ENCODE measurements at regions not wholly inside any gene's neighbourhood (a gene's known extent, or its start where the extent isn't known, plus 50 kb on each side); places are given as distances from the start of the nearest gene placed in this dataset.

GRCh38 chr5:29277642-29278041 lies 1915.8 kb upstream of the CDH6 start:
- Histone ChIP-seq H3K27me3 (no peaks in the 10 kb centered on the region), H3K9me3 (no peaks in the 10 kb centered on the region), H3K4me1 (no peaks in the 10 kb centered on the region), H3K4me3 (no peak overlapping the region), H3K36me3 (no peaks in the 10 kb centered on the region), H3K27ac (no peak overlapping the region)
- intact Hi-C loops (cut with DNase I), result no loop called here
- no peak for TF ChIP-seq POLR2AphosphoS5 (IDR thresholded peaks at IDR 0.05; ENCODE audit: insufficient read depth in 1 of 2, low read depth in 1 of 2)
- TF ChIP-seq CTCF (IDR thresholded peaks at IDR 0.05), result no peak
- TF ChIP-seq POLR2A (IDR thresholded peaks at IDR 0.05), result no peak
- DNase-seq (ENCODE audit: extremely low spot score in 2 of 2), result no peak

GRCh38 chr5:29276371-29276770 lies 1917.1 kb upstream of the CDH6 start:
- no peak for TF ChIP-seq POLR2A (IDR thresholded peaks at IDR 0.05)
- TF ChIP-seq POLR2AphosphoS5 (IDR thresholded peaks at IDR 0.05; ENCODE audit: insufficient read depth in 1 of 2, low read depth in 1 of 2), result no peak
- TF ChIP-seq CTCF (IDR thresholded peaks at IDR 0.05), result no peak
- Histone ChIP-seq H3K4me3 (no peak overlapping the region), H3K4me1 (no peaks in the 10 kb centered on the region), H3K27me3 (no peaks in the 10 kb centered on the region), H3K9me3 (no peaks in the 10 kb centered on the region), H3K36me3 (no peaks in the 10 kb centered on the region), H3K27ac (no peak overlapping the region)
- intact Hi-C loops (cut with DNase I), result no loop called here
- no peak for DNase-seq (ENCODE audit: extremely low spot score in 2 of 2)

- Histone ChIP-seq H3K36me3 (no peaks in the 10 kb centered on the region), H3K4me3 (no peak overlapping the region), H3K4me1 (no peaks in the 10 kb centered on the region), H3K27ac (no peak overlapping the region), H3K27me3 (no peaks in the 10 kb centered on the region), H3K9me3 (no peaks in the 10 kb centered on the region)
- TF ChIP-seq POLR2AphosphoS5 (IDR thresholded peaks at IDR 0.05; ENCODE audit: insufficient read depth in 1 of 2, low read depth in 1 of 2), result no peak
- intact Hi-C loops (cut with DNase I), result no loop called here
- DNase-seq (ENCODE audit: extremely low spot score in 2 of 2), result no peak
Observed at GRCh38 chr5:29263915-29264351, 1929.6 kb upstream of the CDH6 start.

GRCh38 chr5:29262339-29263123 lies 1931.0 kb upstream of the CDH6 start:
- Histone ChIP-seq H3K9me3 (no peaks in the 10 kb centered on the region), H3K4me3 (no peak overlapping the region), H3K27me3 (no peaks in the 10 kb centered on the region), H3K4me1 (no peaks in the 10 kb centered on the region), H3K36me3 (no peaks in the 10 kb centered on the region), H3K27ac (no peak overlapping the region)
- TF ChIP-seq POLR2AphosphoS5 (IDR thresholded peaks at IDR 0.05; ENCODE audit: insufficient read depth in 1 of 2, low read depth in 1 of 2) (no peak), POLR2A (IDR thresholded peaks at IDR 0.05) (no peak), CTCF (IDR thresholded peaks at IDR 0.05) (no peak)
- intact Hi-C loops (cut with DNase I), result no loop called here
- no peak for DNase-seq (ENCODE audit: extremely low spot score in 2 of 2)

- TF ChIP-seq POLR2A (IDR thresholded peaks at IDR 0.05) (no peak), CTCF (IDR thresholded peaks at IDR 0.05) (no peak), POLR2AphosphoS5 (IDR thresholded peaks at IDR 0.05; ENCODE audit: insufficient read depth in 1 of 2, low read depth in 1 of 2) (no peak)
- DNase-seq (ENCODE audit: extremely low spot score in 2 of 2), result no peak
- no peaks in the 10 kb centered on the region for H3K9me3 ChIP-seq
- H3K4me1 ChIP-seq, result no peaks in the 10 kb centered on the region
- intact Hi-C loops (cut with DNase I), result no loop called here
- H3K27ac ChIP-seq, result no peak overlapping the region
- no peaks in the 10 kb centered on the region for H3K27me3 ChIP-seq
- no peaks in the 10 kb centered on the region for H3K36me3 ChIP-seq
- H3K4me3 ChIP-seq, result no peak overlapping the region
Observed at GRCh38 chr5:29261213-29261612, 1932.3 kb upstream of the CDH6 start.
